Caco-2 (cell line): ENCODE measurements at regions not wholly inside any gene's neighbourhood (a gene's known extent, or its start where the extent isn't known, plus 50 kb on each side); places are given as distances from the start of the nearest gene placed in this dataset.

Experiments
- BruUV-seq: library from RNA; stranded (reverse); fragments of 400-500 nt; replicated peaks from 2 replicates; lab custom pipeline; 2021; lab: Mats Ljungman, UMichigan
- CTCF ChIA-PET: fragments of 300-600 bp; sonication (Branson Sonifier 250); formaldehyde crosslinking; loops from one replicate; lab custom pipeline; 2022; ENCODE audit warnings: antibody characterized with exemption; lab: Charles Lee
- POLR2A ChIA-PET: fragments of 300-600 bp; sonication (Branson Sonifier 250); formaldehyde crosslinking; loops from one replicate; lab custom pipeline; 2022; ENCODE audit warnings: antibody characterized with exemption; lab: Charles Lee
- DNase-seq, 2 experiments: peaks; one replicate each; pipeline versions ENCODE4 v3.0.0 to v3.0.0-alpha.2; 2020 to 2022
- H3K27me3 ChIP-seq: replicated peaks from 2 replicates; pipeline ENCODE4 v1.6.0; 2011; ENCODE audit warnings: low read length; ENCODE audit not compliant: control insufficient read depth, insufficient read depth
- H3K36me3 ChIP-seq: 2 replicates; pipeline ENCODE4 v1.5.1; 2011; ENCODE audit warnings: low read length; ENCODE audit not compliant: control insufficient read depth, insufficient read depth
- H3K4me1 ChIP-seq: fragments of 250-450 bp; sonication (Bioruptor Pico); 2 replicates; pipeline ENCODE4 v1.5.1; 2020; ENCODE audit warnings: mild to moderate bottlenecking
- H3K4me3 ChIP-seq: 2 replicates; pipeline ENCODE4 v1.5.1; 2011; ENCODE audit warnings: low read depth, mild to moderate bottlenecking, control low read depth, low read length
- H3K9me3 ChIP-seq: fragments of 250-450 bp; sonication (Bioruptor Pico); 2 replicates; pipeline ENCODE4 v1.5.1; 2020; ENCODE audit warnings: mild to moderate bottlenecking, moderate library complexity
- H3K27ac Mint-ChIP-seq: one replicate; pipeline ENCODE4 v1.8.0; 2022; ENCODE audit warnings: mixed read lengths; ENCODE audit not compliant: unreplicated experiment
- H3K27me3 Mint-ChIP-seq: one replicate; pipeline ENCODE4 v1.8.0; 2022; ENCODE audit warnings: mixed read lengths; ENCODE audit not compliant: insufficient read depth, unreplicated experiment
- H3K36me3 Mint-ChIP-seq: one replicate; pipeline ENCODE4 v1.8.0; 2022; ENCODE audit warnings: mild to moderate bottlenecking, mixed read lengths; ENCODE audit not compliant: insufficient read depth, unreplicated experiment
- H3K4me1 Mint-ChIP-seq: one replicate; pipeline ENCODE4 v1.8.0; 2022; ENCODE audit warnings: low read depth, mixed read lengths; ENCODE audit not compliant: unreplicated experiment
- H3K4me3 Mint-ChIP-seq: one replicate; pipeline ENCODE4 v1.8.0; 2022; ENCODE audit warnings: mild to moderate bottlenecking, moderate library complexity, mixed read lengths; ENCODE audit not compliant: unreplicated experiment
- H3K9me3 Mint-ChIP-seq: one replicate; pipeline ENCODE4 v1.8.0; 2022; ENCODE audit warnings: mixed read lengths; ENCODE audit not compliant: unreplicated experiment
- CTCF ChIP-seq, 2 experiments: fragments of 200-600 bp in 1 of 2; IDR thresholded peaks; 1 replicate in 1 of 2; 2 replicates in 1 of 2; pipeline versions ENCODE4 v1.5.1 to v1.8.0; 2011 to 2022; ENCODE audit warnings: antibody characterized with exemption in 1 of 2, control low read depth in 1 of 2, inconsistent platforms in 1 of 2, low read depth in 1 of 2, low read length in 1 of 2, mild to moderate bottlenecking in 1 of 2, moderate library complexity in 1 of 2; ENCODE audit not compliant: insufficient read depth in 1 of 2, severe bottlenecking in 1 of 2, unreplicated experiment in 1 of 2
- intact Hi-C: fragments of 100-400 bp; cut with micrococcal nuclease; formaldehyde crosslinking; loops from one replicate; pipeline ENCODE4 v1.10.0; 2022; ENCODE audit not compliant: unreplicated experiment

DNA sequence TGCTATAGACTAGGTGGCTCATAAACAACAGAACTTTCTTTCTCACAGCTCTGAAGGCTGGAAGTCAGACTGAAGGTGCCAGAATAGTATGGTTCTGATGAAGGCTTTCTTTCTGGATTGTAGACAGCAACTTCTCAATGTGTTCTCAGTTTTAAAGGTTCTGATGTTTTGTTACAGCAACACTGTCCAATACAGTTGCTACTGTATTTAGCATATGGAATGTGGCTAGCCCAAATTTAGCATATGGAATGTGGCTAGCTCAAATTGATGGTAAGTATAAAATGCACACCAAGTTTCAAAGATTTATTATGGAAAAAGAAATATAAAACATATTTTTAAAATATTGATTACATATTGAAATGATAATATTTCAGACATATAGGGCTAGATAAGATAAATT, 145.3 kb downstream of the MBL2 start:
- BruUV-seq, result no TSS peak
- ChIA-PET POLR2A (no interaction called here), CTCF (no interaction called here)

DNA sequence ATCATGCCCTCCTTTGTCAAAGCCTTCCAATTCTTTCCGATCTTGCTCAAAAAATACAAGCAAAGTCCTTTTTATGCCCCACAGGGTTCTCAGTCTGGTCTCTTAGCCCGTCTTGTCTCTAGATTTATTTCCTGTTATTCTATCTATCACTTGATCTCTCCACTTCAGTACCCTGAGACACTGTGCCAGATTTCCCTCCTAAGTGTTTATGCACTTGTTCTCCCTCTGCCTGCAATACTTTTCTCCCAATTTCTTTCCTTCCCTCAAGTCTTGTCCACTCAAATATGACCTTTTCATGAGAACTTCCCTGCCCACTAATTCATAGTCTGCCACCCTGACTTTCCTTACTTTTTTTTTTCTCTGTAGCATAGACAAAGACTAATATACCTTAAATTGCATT, 141.4 kb downstream of the MBL2 start:
- H3K27ac Mint-ChIP-seq, result no peak overlapping the region
- H3K4me1 Mint-ChIP-seq, result no peaks in the 10 kb centered on the region
- DNase-seq, result no peak
- Histone ChIP-seq H3K36me3 (no peaks in the 10 kb centered on the region), H3K27me3 (no peaks in the 10 kb centered on the region), H3K4me1 (no peaks in the 10 kb centered on the region), H3K9me3 (0 out of 2 replicates have a peak, but pooled peaks cover 3% of the 10 kb centered on the region), H3K4me3 (no peak overlapping the region)
- H3K36me3 Mint-ChIP-seq, result no peaks in the 10 kb centered on the region
- no peak for TF ChIP-seq CTCF (IDR thresholded peaks at IDR 0.05; ENCODE audit: insufficient read depth in 1 of 2, low read depth in 1 of 2, low read length in 1 of 2, severe bottlenecking in 1 of 2, unreplicated experiment in 1 of 2)
- intact Hi-C loops, result no loop called here
- H3K9me3 Mint-ChIP-seq, result no peaks in the 10 kb centered on the region
- BruUV-seq, result no TSS peak
- ChIA-PET POLR2A (no interaction called here), CTCF (no interaction called here)
- H3K27me3 Mint-ChIP-seq, result no peaks in the 10 kb centered on the region
- no peak overlapping the region for H3K4me3 Mint-ChIP-seq

More for the DNA sequence above, 145.3 kb downstream of the MBL2 start:
- Histone ChIP-seq H3K36me3 (no peaks in the 10 kb centered on the region), H3K9me3 (0 out of 2 replicates have a peak, but pooled peaks cover 3% of the 10 kb centered on the region), H3K4me1 (no peaks in the 10 kb centered on the region), H3K27me3 (no peaks in the 10 kb centered on the region), H3K4me3 (no peak overlapping the region)
- intact Hi-C loops, result no loop called here
- Mint-ChIP-seq H3K4me1 (no peaks in the 10 kb centered on the region), H3K4me3 (no peak overlapping the region), H3K27me3 (no peaks in the 10 kb centered on the region), H3K27ac (no peak overlapping the region), H3K36me3 (no peaks in the 10 kb centered on the region), H3K9me3 (no peaks in the 10 kb centered on the region)
- no peak for DNase-seq
- no peak for TF ChIP-seq CTCF (IDR thresholded peaks at IDR 0.05; ENCODE audit: insufficient read depth in 1 of 2, low read depth in 1 of 2, low read length in 1 of 2, severe bottlenecking in 1 of 2, unreplicated experiment in 1 of 2)

- no peak overlapping the region for H3K27ac Mint-ChIP-seq
- Histone ChIP-seq H3K4me1 (no peaks in the 10 kb centered on the region), H3K4me3 (no peak overlapping the region), H3K36me3 (no peaks in the 10 kb centered on the region), H3K9me3 (0 out of 2 replicates have a peak, but pooled peaks cover 3% of the 10 kb centered on the region), H3K27me3 (no peaks in the 10 kb centered on the region)
- H3K36me3 Mint-ChIP-seq, result no peaks in the 10 kb centered on the region
- H3K27me3 Mint-ChIP-seq, result no peaks in the 10 kb centered on the region
- no peak overlapping the region for H3K4me3 Mint-ChIP-seq
- ChIA-PET CTCF (no interaction called here), POLR2A (no interaction called here)
- intact Hi-C loops, result no loop called here
- H3K4me1 Mint-ChIP-seq, result no peaks in the 10 kb centered on the region
- peaks cover 2% of the 10 kb centered on the region for H3K9me3 Mint-ChIP-seq
- TF ChIP-seq CTCF (IDR thresholded peaks at IDR 0.05; ENCODE audit: insufficient read depth in 1 of 2, low read depth in 1 of 2, low read length in 1 of 2, severe bottlenecking in 1 of 2, unreplicated experiment in 1 of 2), result no peak
- no TSS peak for BruUV-seq
- DNase-seq, result no peak
These were observed 140.9 kb downstream of the MBL2 start for GRCh38 chr10:52631648-52632047.
